EH (cell line): ENCODE measurements at regions not wholly inside any gene's neighbourhood (a gene's known extent, or its start where the extent isn't known, plus 50 kb on each side); places are given as distances from the start of the nearest gene placed in this dataset.
A peak's percentile ranks its signal among the peaks of the same experiment; 100 is the strongest.

ENCODE experiments used
- DNase-seq: peaks from one replicate; pipeline ENCODE4 v3.0.0-alpha.2; 2015; ENCODE audit warnings: low read depth

DNA sequence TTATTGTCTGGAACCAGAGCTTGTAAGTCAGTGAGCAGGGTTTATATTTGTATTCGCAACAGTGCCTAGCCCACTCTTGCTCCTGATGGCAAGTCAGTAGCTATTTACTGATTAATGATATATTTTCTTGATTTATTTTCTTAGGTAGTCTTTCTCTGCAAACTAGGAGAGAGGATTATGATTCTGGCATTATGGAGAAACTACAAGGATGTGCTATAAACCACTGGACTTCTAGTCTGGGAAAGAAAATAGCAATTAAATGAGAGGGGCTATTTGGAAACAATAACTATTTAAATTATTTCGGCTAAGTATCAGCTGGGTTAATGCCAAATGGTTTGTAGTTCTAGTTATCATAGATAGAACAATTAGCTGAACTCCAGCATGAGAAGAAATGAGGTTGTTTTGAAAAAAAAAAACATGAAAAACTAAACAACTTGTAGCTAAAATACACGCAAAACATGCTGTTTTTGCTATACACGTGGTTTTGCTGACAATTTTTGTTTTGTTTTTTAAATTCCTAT is 304.9 kb upstream of the TCF21 start:
- no peak for DNase-seq

DNA sequence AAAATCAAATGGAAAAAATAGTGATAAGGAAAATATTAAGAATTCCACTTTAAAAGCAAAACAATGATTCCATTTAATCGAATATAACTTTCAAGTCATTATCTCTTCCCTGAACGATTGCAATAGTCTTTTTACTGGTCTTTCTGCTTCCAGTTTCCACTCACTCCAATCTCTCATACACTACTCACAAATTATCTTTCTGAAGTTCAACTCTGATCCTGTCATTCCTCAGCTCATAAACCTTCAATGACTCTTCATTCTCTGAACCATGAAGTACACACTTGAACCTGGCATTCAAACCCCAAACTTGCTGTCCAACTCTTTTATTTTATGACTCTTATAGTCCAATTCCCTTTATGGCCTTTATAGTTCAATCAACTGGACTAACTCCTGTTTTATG is 304.1 kb upstream of the TCF21 start:
- DNase-seq = no peak

DNA sequence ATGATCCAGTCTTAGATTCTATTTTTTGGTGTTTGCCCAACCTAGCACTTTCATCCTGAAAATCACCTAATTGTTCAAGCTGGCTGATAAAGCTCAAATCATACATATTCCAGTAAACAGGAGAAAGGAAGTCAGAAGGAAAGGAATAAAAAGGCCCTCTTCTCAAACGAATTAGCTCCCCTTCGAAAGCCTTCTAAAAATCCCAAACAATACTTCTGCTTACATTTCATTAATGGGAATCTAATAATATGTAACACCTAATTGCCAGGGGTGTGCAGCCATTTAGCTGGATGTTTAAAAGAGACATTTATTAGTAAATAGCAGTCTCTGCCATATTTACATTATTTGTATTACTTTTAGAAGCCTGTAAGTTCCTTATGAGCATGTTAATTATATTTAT is 302.9 kb upstream of the TCF21 start:
- DNase-seq = no peak

- peak; percentile 69 for DNase-seq
Observed at GRCh38 chr6:133587546-133588160, 301.3 kb upstream of the TCF21 start.

- DNase-seq = no peak
Observed at GRCh38 chr6:133590196-133590595, 298.7 kb upstream of the TCF21 start.

GRCh38 chr6:133590814-133591213 is 298.1 kb upstream of the TCF21 start:
- DNase-seq = no peak

GRCh38 chr6:133591275-133591674 is 297.6 kb upstream of the TCF21 start:
- DNase-seq = peak; percentile 29

- DNase-seq = peak; percentile 21
Observed at GRCh38 chr6:133594652-133595110, 294.2 kb upstream of the TCF21 start.

DNA sequence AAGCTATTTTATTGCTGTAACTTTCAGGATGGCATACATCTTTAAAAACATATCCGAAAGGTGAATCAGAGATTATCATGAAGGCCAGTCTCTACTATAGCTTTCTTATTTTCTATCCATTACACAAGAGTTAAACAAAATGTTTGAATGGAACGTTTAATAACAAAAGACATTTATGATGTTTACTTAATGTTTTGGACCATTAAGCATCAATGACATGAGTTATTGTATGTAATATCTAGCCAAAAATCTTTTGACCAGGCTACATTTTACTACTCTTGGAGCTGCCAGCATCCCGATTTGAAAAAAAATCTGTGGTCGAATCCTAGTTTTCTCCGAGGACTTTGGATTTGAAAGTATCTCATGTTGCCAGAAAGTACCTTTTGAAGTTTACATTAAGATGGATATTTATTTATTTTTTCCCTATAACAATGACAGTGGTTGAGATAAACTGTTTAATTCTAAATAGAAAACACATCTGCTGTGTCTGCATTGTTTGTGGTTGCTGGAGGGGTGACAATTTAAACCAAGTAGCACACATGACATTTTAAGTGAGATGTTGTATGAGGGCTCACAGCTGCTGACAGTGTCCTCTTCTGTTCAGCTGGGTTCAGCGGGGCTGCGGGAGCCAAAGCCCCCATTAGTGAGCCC is 293.7 kb upstream of the TCF21 start:
- DNase-seq = peak; percentile 49

- DNase-seq = no peak
Observed at GRCh38 chr6:133606852-133607251, 282.1 kb upstream of the TCF21 start.

DNA sequence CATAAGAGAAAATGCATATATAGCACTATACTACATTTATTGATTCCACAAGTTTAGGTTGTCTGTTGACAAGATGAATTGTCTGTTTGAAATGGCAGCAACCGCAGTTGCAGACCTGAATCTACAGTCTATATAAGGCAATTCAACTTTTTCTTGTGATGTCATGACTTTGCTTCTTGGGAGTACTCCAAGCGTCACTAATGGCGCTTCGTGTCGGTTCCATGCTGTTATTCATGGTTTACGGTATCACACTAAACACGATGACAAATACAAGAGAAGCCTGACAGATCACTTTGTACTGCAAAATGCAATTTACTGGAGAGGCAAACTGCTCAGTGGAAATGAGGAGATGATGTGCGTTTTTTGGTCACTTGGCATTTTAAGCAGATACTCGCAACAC is 280.3 kb upstream of the TCF21 start:
- no peak for DNase-seq

DNA sequence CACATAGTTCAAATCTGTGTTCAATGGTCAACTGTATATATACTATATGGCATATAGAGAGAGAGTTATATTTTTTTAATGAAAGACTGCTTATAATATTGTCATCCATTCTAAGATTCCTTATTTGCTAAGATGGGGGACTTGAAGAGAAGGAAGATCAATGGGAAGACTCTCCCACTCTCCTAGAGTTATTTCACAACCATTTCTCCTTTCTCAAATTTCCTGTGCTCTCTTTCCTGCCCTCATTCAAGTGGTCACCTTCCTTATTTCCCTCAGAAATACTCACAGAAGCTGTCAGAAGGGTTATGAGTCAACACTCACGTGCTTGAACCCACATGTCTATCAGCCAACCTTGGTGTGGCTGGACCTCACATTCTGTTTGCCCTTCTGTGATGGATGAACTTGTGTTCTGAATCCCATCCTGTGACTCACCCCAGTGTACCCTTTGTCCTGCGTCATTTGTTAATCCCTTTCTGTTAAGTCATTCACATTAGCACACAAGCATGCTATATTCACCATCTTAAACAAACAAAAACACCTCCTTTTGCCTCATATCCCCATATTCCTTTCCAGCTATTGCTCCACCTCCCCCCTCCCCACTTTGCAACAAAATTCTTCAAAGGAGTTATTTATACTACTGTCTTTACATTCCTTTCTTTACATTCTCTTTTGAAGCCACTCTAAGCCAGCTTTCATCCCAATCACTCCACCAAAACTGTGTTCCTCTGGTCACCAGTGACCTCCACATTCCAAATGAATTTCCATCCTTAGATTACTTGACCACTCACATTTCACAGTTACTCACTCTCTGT is 279.3 kb upstream of the TCF21 start:
- peak; percentile 96 for DNase-seq

DNA sequence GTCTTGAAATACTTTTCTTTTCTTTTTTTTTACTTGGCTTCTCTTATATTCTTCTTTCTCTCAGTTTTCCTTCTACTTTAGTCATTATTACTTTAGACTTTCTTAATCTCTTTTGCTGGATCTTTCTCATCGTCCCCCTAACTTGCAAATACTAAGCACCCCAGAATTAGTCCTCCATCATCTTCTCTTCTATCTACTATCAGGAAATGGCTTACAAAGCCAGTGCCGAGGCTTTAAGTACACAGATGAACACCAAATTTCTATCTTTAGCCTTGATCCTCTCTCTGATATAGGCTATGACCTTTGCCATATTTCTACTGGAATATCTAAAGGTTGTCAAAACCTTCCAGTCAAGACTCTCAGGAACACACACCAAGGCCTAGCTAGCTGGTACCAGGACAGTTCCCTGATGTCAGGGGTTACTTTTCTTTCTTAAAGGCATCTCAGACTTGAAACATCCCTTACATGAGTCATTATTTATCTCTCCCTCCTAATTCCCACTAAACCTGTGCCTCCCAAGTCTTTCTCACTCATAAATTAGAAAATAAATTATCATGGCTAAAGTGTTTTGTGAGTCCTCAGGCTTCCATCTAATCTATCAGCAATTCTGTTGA is 278.6 kb upstream of the TCF21 start:
- peak; percentile 56 for DNase-seq

- DNase-seq = no peak
Observed at GRCh38 chr6:133610971-133611370, 277.9 kb upstream of the TCF21 start.

DNA sequence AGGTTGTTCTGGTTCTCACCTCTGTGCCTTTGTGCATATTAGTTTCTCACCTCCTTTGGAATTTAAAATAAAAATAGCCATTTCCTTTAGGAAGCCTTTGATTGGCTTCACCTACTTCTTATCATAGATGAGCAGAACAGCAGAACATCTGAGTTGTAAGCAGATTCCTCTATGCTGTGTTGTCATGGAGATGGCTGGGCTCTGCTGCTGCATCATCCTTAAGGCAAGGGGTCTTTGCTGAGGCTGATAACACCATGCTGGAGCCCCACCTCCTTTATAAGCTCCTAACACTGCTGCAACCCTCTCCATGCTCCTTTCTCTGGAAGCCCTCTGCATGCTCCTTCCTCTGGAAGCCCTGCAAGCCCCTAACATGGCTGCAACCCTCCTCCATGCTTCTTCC is 276.5 kb upstream of the TCF21 start:
- no peak for DNase-seq

DNA sequence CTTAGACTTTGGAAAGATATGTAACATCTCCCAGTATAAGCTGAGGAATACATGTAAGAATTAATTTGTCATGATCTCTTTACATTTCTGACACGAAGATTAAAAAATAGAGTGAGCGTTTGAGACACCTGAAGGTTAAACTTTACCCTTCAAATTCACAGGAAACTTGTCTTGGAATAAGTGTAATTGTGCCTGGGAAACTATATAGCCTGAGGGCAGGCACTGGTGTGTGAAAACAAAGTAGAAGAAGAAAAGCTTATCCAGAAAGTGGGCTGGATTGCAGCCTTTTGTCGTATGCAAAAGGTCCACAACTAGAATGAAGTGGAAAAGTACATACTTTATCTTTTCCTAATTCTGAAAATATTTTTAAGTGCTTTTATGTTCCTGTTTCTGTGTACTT is 275.7 kb upstream of the TCF21 start:
- DNase-seq = no peak

GRCh38 chr6:133621751-133622150 is 267.2 kb upstream of the TCF21 start:
- peak; percentile 9 for DNase-seq

GRCh38 chr6:133623065-133623464 is 265.8 kb upstream of the TCF21 start:
- DNase-seq = peak; percentile 62

DNA sequence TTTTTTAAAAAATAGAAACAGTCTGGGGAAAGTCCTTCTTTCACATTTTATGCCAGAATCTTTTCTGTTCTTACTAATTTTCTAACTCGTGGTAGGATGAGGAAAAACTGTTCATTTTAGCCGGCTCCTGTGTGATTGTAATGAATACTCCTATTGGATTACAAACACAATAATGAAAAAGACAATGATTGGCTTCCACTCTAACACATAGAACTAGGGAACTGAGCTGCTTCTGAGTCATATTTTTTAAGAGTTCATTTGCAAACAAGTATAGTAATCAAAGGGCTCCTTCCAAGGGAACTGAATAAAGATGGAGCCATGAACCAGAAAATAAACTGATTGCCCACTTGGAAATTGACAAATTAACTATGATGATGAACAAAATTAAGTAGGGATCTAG is 265.3 kb upstream of the TCF21 start:
- no peak for DNase-seq

- DNase-seq = no peak
Observed at GRCh38 chr6:133626096-133626666, 262.7 kb upstream of the TCF21 start.

DNA sequence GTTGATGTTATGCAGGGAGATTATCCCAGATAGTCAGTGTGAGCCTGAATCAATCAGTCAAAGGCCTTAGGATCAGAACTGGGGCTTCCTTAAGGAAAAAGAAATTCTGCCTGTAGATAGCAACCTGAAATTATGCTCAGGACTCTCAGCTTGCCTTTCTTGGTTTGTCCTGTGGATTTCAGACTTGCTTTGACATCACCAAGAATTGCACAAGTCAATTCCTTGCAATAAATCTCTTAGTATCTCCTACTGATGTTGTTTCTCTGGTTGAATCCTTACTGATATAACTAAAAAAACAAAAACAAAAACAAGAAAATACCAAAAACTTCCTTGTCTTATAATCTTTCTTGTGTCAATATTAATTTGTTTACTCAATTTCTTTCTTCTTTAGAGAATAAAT is 258.9 kb upstream of the TCF21 start:
- no peak for DNase-seq

GRCh38 chr6:133630651-133631050 is 258.3 kb upstream of the TCF21 start:
- DNase-seq = peak; percentile 52
